ENCODE measurements at regions not wholly inside any gene's neighbourhood (a gene's known extent, or its start where the extent isn't known, plus 50 kb on each side); places are given as distances from the start of the nearest gene placed in this dataset.

DNA sequence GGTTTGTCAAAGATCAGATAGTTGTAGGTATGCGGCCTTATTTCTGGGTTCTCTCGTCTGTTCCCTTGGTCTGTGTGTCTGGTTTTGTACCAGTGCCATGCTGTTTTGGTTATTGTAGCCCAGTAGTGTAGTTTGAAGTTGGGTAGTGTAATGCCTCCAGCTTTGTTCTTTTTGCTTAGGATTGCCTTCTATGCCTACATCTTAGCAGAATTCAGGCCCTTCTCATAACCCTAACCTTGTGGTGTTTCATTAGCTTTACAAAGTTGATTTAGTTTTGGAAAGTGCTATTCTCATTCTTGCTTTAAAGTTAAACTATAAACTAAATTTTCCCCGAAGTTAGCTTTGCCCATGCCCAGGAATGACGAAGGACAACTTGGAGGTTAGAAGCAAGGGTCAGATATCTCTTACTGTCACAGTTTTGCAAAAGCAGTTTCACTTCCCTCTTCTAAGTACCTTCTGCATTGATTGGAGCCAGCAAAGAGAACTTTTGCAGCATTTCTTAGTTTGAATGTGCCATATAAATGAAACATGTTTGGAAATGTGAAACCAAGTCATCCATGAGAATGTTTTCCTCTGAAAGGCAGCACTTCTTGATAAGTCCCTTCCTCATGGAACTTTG lies 274.3 kb upstream of the DMRT1 start:
- no peak overlapping the region for H2AFZ ChIP-seq
- DNase-seq (ENCODE audit: low spot score), result no peak
- H3K9me2 ChIP-seq (ENCODE audit: insufficient read depth), result no peaks in the 10 kb centered on the region
- TF ChIP-seq ZNF114 (CRISPR knock-in tag; IDR thresholded peaks at IDR 0.05), result no peak
- no peak for TF ChIP-seq POLR2AphosphoS5 (IDR thresholded peaks at IDR 0.05; ENCODE audit: low read depth)
- Mint-ChIP-seq H3K27ac (no peak overlapping the region), H3K36me3 (ENCODE audit: low read depth) (peaks cover 29% of the 10 kb centered on the region), H3K9me3 (peaks cover 20% of the 10 kb centered on the region; the same call in 2 of the 3 replicates), H3K4me1 (peaks cover 4% of the 10 kb centered on the region; the same call in 1 of the 3 replicates), H3K4me3 (no peak overlapping the region), H3K27me3 (ENCODE audit: insufficient read depth, low read depth, poor library complexity) (peaks cover 2% of the 10 kb centered on the region)
- no peak for ATAC-seq
- no peaks in the 10 kb centered on the region for H3K4me1 ChIP-seq (ENCODE audit: insufficient read depth)
- H3K4me3 ChIP-seq, result no peak overlapping the region
- H4K20me1 ChIP-seq (replicated peaks; ENCODE audit: insufficient read depth), result no peaks in the 10 kb centered on the region
- peaks cover 81% of the 10 kb centered on the region for H3K79me2 ChIP-seq (replicated peaks; ENCODE audit: insufficient read depth)
- H3K4me2 ChIP-seq, result no peak overlapping the region
- H3K27ac ChIP-seq (ENCODE audit: low read depth), result no peak overlapping the region
- no peaks in the 10 kb centered on the region for H3K27me3 ChIP-seq (ENCODE audit: insufficient read depth)
- H3K36me3 ChIP-seq (ENCODE audit: insufficient read depth), result no peaks in the 10 kb centered on the region
- H3F3A ChIP-seq (replicated peaks; ENCODE audit: low read depth), result no peaks in the 10 kb centered on the region

DNA sequence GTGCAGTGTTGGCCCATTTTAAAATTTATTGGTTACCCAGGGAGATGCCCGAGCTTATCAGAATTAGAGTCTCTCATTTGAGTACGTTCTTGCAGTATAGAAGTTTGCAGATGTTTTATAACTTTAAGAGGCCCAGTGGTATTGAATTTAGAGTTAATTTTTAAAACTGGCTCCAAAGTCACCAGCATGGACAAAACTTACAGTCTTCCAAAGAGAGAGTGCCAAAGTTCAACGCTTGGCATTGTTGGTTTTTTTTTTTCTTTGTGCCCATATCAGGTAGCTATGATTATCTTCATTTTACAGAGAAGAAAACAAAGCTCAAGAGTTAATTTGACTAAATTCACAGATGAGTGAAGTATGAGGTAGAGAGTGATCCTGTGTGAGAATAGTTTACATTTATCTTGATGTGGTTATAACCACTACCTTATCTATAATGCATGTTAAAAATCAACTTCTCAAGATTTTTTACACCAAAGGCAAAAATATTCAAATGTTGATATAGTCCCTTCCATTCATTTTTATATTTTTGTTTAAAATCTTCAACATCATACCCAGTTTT lies 273.7 kb upstream of the DMRT1 start:
- Histone ChIP-seq H3K27ac (ENCODE audit: low read depth) (no peak overlapping the region), H3K4me2 (no peak overlapping the region), H3F3A (replicated peaks; ENCODE audit: low read depth) (no peaks in the 10 kb centered on the region), H2AFZ (no peak overlapping the region), H3K9me2 (ENCODE audit: insufficient read depth) (no peaks in the 10 kb centered on the region), H3K4me1 (ENCODE audit: insufficient read depth) (no peaks in the 10 kb centered on the region), H3K79me2 (replicated peaks; ENCODE audit: insufficient read depth) (peaks cover 80% of the 10 kb centered on the region), H3K27me3 (ENCODE audit: insufficient read depth) (no peaks in the 10 kb centered on the region), H3K4me3 (no peak overlapping the region), H3K36me3 (ENCODE audit: insufficient read depth) (no peaks in the 10 kb centered on the region), H4K20me1 (replicated peaks; ENCODE audit: insufficient read depth) (no peaks in the 10 kb centered on the region)
- Mint-ChIP-seq H3K4me1 (peaks cover 5% of the 10 kb centered on the region; the same call in 2 of the 3 replicates), H3K4me3 (no peak overlapping the region), H3K27ac (no peak overlapping the region), H3K36me3 (ENCODE audit: low read depth) (peaks cover 29% of the 10 kb centered on the region), H3K9me3 (peaks cover 20% of the 10 kb centered on the region; the same call in 2 of the 3 replicates), H3K27me3 (ENCODE audit: insufficient read depth, low read depth, poor library complexity) (peaks cover 2% of the 10 kb centered on the region)
- DNase-seq (ENCODE audit: low spot score) (no peak), ATAC-seq (no peak)
- TF ChIP-seq, protein P1, sequence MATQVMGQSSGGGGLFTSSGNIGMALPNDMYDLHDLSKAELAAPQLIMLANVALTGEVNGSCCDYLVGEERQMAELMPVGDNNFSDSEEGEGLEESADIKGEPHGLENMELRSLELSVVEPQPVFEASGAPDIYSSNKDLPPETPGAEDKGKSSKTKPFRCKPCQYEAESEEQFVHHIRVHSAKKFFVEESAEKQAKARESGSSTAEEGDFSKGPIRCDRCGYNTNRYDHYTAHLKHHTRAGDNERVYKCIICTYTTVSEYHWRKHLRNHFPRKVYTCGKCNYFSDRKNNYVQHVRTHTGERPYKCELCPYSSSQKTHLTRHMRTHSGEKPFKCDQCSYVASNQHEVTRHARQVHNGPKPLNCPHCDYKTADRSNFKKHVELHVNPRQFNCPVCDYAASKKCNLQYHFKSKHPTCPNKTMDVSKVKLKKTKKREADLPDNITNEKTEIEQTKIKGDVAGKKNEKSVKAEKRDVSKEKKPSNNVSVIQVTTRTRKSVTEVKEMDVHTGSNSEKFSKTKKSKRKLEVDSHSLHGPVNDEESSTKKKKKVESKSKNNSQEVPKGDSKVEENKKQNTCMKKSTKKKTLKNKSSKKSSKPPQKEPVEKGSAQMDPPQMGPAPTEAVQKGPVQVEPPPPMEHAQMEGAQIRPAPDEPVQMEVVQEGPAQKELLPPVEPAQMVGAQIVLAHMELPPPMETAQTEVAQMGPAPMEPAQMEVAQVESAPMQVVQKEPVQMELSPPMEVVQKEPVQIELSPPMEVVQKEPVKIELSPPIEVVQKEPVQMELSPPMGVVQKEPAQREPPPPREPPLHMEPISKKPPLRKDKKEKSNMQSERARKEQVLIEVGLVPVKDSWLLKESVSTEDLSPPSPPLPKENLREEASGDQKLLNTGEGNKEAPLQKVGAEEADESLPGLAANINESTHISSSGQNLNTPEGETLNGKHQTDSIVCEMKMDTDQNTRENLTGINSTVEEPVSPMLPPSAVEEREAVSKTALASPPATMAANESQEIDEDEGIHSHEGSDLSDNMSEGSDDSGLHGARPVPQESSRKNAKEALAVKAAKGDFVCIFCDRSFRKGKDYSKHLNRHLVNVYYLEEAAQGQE (IDR thresholded peaks at IDR 0.05; ENCODE audit: unreplicated experiment), result no peak
- TF ChIP-seq, protein P2, sequence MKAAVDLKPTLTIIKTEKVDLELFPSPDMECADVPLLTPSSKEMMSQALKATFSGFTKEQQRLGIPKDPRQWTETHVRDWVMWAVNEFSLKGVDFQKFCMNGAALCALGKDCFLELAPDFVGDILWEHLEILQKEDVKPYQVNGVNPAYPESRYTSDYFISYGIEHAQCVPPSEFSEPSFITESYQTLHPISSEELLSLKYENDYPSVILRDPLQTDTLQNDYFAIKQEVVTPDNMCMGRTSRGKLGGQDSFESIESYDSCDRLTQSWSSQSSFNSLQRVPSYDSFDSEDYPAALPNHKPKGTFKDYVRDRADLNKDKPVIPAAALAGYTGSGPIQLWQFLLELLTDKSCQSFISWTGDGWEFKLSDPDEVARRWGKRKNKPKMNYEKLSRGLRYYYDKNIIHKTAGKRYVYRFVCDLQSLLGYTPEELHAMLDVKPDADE (IDR thresholded peaks at IDR 0.05), result no peak
- TF ChIP-seq CREB1 (CRISPR knock-in tag; IDR thresholded peaks at IDR 0.05; ENCODE audit: low read depth) (no peak), JUNB (IDR thresholded peaks at IDR 0.05; ENCODE audit: unreplicated experiment) (no peak)
- TF ChIP-seq, protein P3, sequence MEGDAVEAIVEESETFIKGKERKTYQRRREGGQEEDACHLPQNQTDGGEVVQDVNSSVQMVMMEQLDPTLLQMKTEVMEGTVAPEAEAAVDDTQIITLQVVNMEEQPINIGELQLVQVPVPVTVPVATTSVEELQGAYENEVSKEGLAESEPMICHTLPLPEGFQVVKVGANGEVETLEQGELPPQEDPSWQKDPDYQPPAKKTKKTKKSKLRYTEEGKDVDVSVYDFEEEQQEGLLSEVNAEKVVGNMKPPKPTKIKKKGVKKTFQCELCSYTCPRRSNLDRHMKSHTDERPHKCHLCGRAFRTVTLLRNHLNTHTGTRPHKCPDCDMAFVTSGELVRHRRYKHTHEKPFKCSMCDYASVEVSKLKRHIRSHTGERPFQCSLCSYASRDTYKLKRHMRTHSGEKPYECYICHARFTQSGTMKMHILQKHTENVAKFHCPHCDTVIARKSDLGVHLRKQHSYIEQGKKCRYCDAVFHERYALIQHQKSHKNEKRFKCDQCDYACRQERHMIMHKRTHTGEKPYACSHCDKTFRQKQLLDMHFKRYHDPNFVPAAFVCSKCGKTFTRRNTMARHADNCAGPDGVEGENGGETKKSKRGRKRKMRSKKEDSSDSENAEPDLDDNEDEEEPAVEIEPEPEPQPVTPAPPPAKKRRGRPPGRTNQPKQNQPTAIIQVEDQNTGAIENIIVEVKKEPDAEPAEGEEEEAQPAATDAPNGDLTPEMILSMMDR (conservative IDR thresholded peaks at IDR 0.05; ENCODE audit: low read depth in 2 of 2), result no peak

All from GM23338 (cell line).